ENCODE measurements at regions not wholly inside any gene's neighbourhood (a gene's known extent, or its start where the extent isn't known, plus 50 kb on each side); places are given as distances from the start of the nearest gene placed in this dataset.

GRCh38 chr5:166018716-166019115 is 2272.7 kb upstream of the WWC1 start:
- H3K27ac Mint-ChIP-seq, result no peak overlapping the region
- no peaks in the 10 kb centered on the region for H3K36me3 Mint-ChIP-seq
- H3K4me1 Mint-ChIP-seq (ENCODE audit: low read depth), result no peaks in the 10 kb centered on the region
- H3K9me3 Mint-ChIP-seq (ENCODE audit: low read depth), result peaks cover 7% of the 10 kb centered on the region
- H3K27me3 Mint-ChIP-seq, result no peaks in the 10 kb centered on the region
- no peak overlapping the region for H3K4me3 Mint-ChIP-seq

- Mint-ChIP-seq H3K36me3 (no peaks in the 10 kb centered on the region), H3K4me1 (ENCODE audit: low read depth) (no peaks in the 10 kb centered on the region), H3K4me3 (no peak overlapping the region), H3K27me3 (no peaks in the 10 kb centered on the region), H3K27ac (no peak overlapping the region), H3K9me3 (ENCODE audit: low read depth) (no peaks in the 10 kb centered on the region)
Measured at GRCh38 chr5:166022065-166022464, 2269.4 kb upstream of the WWC1 start.

- Mint-ChIP-seq H3K27ac (no peak overlapping the region), H3K4me3 (no peak overlapping the region), H3K9me3 (ENCODE audit: low read depth) (peaks cover 6% of the 10 kb centered on the region), H3K4me1 (ENCODE audit: low read depth) (no peaks in the 10 kb centered on the region), H3K36me3 (no peaks in the 10 kb centered on the region), H3K27me3 (no peaks in the 10 kb centered on the region)
Measured at GRCh38 chr5:166024970-166025369, 2266.5 kb upstream of the WWC1 start.

- Mint-ChIP-seq H3K4me1 (ENCODE audit: low read depth) (no peaks in the 10 kb centered on the region), H3K36me3 (no peaks in the 10 kb centered on the region), H3K27me3 (no peaks in the 10 kb centered on the region), H3K4me3 (no peak overlapping the region), H3K9me3 (ENCODE audit: low read depth) (peaks cover 6% of the 10 kb centered on the region), H3K27ac (no peak overlapping the region)
Measured at GRCh38 chr5:166027582-166027981, 2263.9 kb upstream of the WWC1 start.

GRCh38 chr5:166031926-166032325 is 2259.5 kb upstream of the WWC1 start:
- Mint-ChIP-seq H3K27me3 (no peaks in the 10 kb centered on the region), H3K4me3 (no peak overlapping the region), H3K27ac (no peak overlapping the region), H3K36me3 (no peaks in the 10 kb centered on the region), H3K9me3 (ENCODE audit: low read depth) (peaks cover 6% of the 10 kb centered on the region), H3K4me1 (ENCODE audit: low read depth) (no peaks in the 10 kb centered on the region)

- H3K4me3 Mint-ChIP-seq, result no peak overlapping the region
- no peaks in the 10 kb centered on the region for H3K27me3 Mint-ChIP-seq
- H3K9me3 Mint-ChIP-seq (ENCODE audit: low read depth), result peaks cover 5% of the 10 kb centered on the region
- H3K4me1 Mint-ChIP-seq (ENCODE audit: low read depth), result no peaks in the 10 kb centered on the region
- H3K36me3 Mint-ChIP-seq, result no peaks in the 10 kb centered on the region
- no peak overlapping the region for H3K27ac Mint-ChIP-seq
Measured at GRCh38 chr5:166032601-166033000, 2258.8 kb upstream of the WWC1 start.

- Mint-ChIP-seq H3K9me3 (ENCODE audit: low read depth) (peaks cover 7% of the 10 kb centered on the region), H3K4me1 (ENCODE audit: low read depth) (no peaks in the 10 kb centered on the region), H3K4me3 (no peak overlapping the region), H3K27me3 (no peaks in the 10 kb centered on the region), H3K27ac (no peak overlapping the region), H3K36me3 (no peaks in the 10 kb centered on the region)
Measured at GRCh38 chr5:166045961-166046360, 2245.5 kb upstream of the WWC1 start.

- no peaks in the 10 kb centered on the region for H3K36me3 Mint-ChIP-seq
- peaks cover 7% of the 10 kb centered on the region for H3K9me3 Mint-ChIP-seq (ENCODE audit: low read depth)
- H3K4me1 Mint-ChIP-seq (ENCODE audit: low read depth), result no peaks in the 10 kb centered on the region
- H3K27me3 Mint-ChIP-seq, result no peaks in the 10 kb centered on the region
- H3K4me3 Mint-ChIP-seq, result no peak overlapping the region
- no peak overlapping the region for H3K27ac Mint-ChIP-seq
Measured at GRCh38 chr5:166046956-166047355, 2244.5 kb upstream of the WWC1 start.

- H3K27ac Mint-ChIP-seq, result no peak overlapping the region
- H3K9me3 Mint-ChIP-seq (ENCODE audit: low read depth), result peaks cover 7% of the 10 kb centered on the region
- H3K36me3 Mint-ChIP-seq, result no peaks in the 10 kb centered on the region
- no peak overlapping the region for H3K4me3 Mint-ChIP-seq
- no peaks in the 10 kb centered on the region for H3K4me1 Mint-ChIP-seq (ENCODE audit: low read depth)
- no peaks in the 10 kb centered on the region for H3K27me3 Mint-ChIP-seq
Measured at GRCh38 chr5:166050531-166050930, 2240.9 kb upstream of the WWC1 start.

GRCh38 chr5:166058660-166059059 is 2232.8 kb upstream of the WWC1 start:
- Mint-ChIP-seq H3K9me3 (ENCODE audit: low read depth) (peaks cover 8% of the 10 kb centered on the region), H3K36me3 (no peaks in the 10 kb centered on the region), H3K4me1 (ENCODE audit: low read depth) (no peaks in the 10 kb centered on the region), H3K27ac (no peak overlapping the region), H3K27me3 (no peaks in the 10 kb centered on the region), H3K4me3 (no peak overlapping the region)

GRCh38 chr5:166062094-166062493 is 2229.4 kb upstream of the WWC1 start:
- Mint-ChIP-seq H3K27ac (no peak overlapping the region), H3K4me3 (no peak overlapping the region), H3K9me3 (ENCODE audit: low read depth) (peaks cover 8% of the 10 kb centered on the region), H3K36me3 (no peaks in the 10 kb centered on the region), H3K27me3 (no peaks in the 10 kb centered on the region), H3K4me1 (ENCODE audit: low read depth) (no peaks in the 10 kb centered on the region)

GRCh38 chr5:166062719-166063118 is 2228.7 kb upstream of the WWC1 start:
- Mint-ChIP-seq H3K4me1 (ENCODE audit: low read depth) (no peaks in the 10 kb centered on the region), H3K27me3 (no peaks in the 10 kb centered on the region), H3K27ac (no peak overlapping the region), H3K36me3 (no peaks in the 10 kb centered on the region), H3K4me3 (no peak overlapping the region), H3K9me3 (ENCODE audit: low read depth) (peaks cover 8% of the 10 kb centered on the region)

GRCh38 chr5:166063261-166063660 is 2228.2 kb upstream of the WWC1 start:
- Mint-ChIP-seq H3K36me3 (no peaks in the 10 kb centered on the region), H3K27me3 (no peaks in the 10 kb centered on the region), H3K4me3 (no peak overlapping the region), H3K4me1 (ENCODE audit: low read depth) (no peaks in the 10 kb centered on the region), H3K9me3 (ENCODE audit: low read depth) (peaks cover 8% of the 10 kb centered on the region), H3K27ac (no peak overlapping the region)

GRCh38 chr5:166068547-166069335 is 2222.7 kb upstream of the WWC1 start:
- no peak overlapping the region for H3K27ac Mint-ChIP-seq
- H3K27me3 Mint-ChIP-seq, result no peaks in the 10 kb centered on the region
- no peaks in the 10 kb centered on the region for H3K9me3 Mint-ChIP-seq (ENCODE audit: low read depth)
- no peaks in the 10 kb centered on the region for H3K36me3 Mint-ChIP-seq
- no peaks in the 10 kb centered on the region for H3K4me1 Mint-ChIP-seq (ENCODE audit: low read depth)
- H3K4me3 Mint-ChIP-seq, result no peak overlapping the region

- no peaks in the 10 kb centered on the region for H3K27me3 Mint-ChIP-seq
- H3K4me1 Mint-ChIP-seq (ENCODE audit: low read depth), result no peaks in the 10 kb centered on the region
Measured at GRCh38 chr5:166073901-166074581, 2217.4 kb upstream of the WWC1 start.

More at GRCh38 chr5:166073901-166074581, 2217.4 kb upstream of the WWC1 start:
- no peaks in the 10 kb centered on the region for H3K36me3 Mint-ChIP-seq
- H3K27ac Mint-ChIP-seq, result no peak overlapping the region
- H3K4me3 Mint-ChIP-seq, result no peak overlapping the region
- H3K9me3 Mint-ChIP-seq (ENCODE audit: low read depth), result no peaks in the 10 kb centered on the region
